Astrocyte (in vitro differentiated cells and primary cell): ENCODE measurements at regions not wholly inside any gene's neighbourhood (a gene's known extent, or its start where the extent isn't known, plus 50 kb on each side); places are given as distances from the start of the nearest gene placed in this dataset.
"Not testable (repeated sequence)": the region's sequence is repeated elsewhere in the genome, so short reads cannot be mapped to it uniquely, and the experiment has no call there.

Experiments used
- DNase-seq: peaks from one replicate; pipeline ENCODE4 v3.0.0-alpha.2; 2010; ENCODE audit warnings: low read depth
- FAIRE-seq: peaks from 2 replicates; lab custom pipeline; 2011; peaks lifted over from hg19 to GRCh38; lab: Jason Lieb, UNC
- H2AFZ ChIP-seq: 2 replicates; pipeline ENCODE4 v1.6.0; 2012; ENCODE audit warnings: low read depth, low read length, inconsistent platforms
- H3K27ac ChIP-seq: 2 replicates; pipeline ENCODE4 v1.5.1; 2011; ENCODE audit warnings: low read depth, low read length, inconsistent platforms
- H3K27me3 ChIP-seq: 2 replicates; pipeline ENCODE4 v1.6.0; 2011; ENCODE audit warnings: low read length, inconsistent platforms; ENCODE audit not compliant: insufficient read depth
- H3K36me3 ChIP-seq: 2 replicates; pipeline ENCODE4 v1.5.1; 2011; ENCODE audit warnings: low read length, inconsistent platforms; ENCODE audit not compliant: insufficient read depth
- H3K4me1 ChIP-seq: 2 replicates; pipeline ENCODE4 v1.5.1; 2011; ENCODE audit warnings: low read length, inconsistent platforms; ENCODE audit not compliant: insufficient read depth
- H3K4me2 ChIP-seq: 2 replicates; pipeline ENCODE4 v1.6.0; 2012; ENCODE audit warnings: low read length, inconsistent platforms
- H3K4me3 ChIP-seq: 2 replicates; pipeline ENCODE4 v1.5.1; 2011; ENCODE audit warnings: low read depth, mild to moderate bottlenecking, low read length, inconsistent platforms; ENCODE audit not compliant: insufficient read depth
- H3K79me2 ChIP-seq: 2 replicates; pipeline ENCODE4 v1.6.0; 2012; ENCODE audit warnings: mild to moderate bottlenecking, low read length, inconsistent platforms; ENCODE audit not compliant: insufficient read depth
- H3K9ac ChIP-seq: 2 replicates; pipeline ENCODE4 v1.6.0; 2012; ENCODE audit warnings: mild to moderate bottlenecking, low read length, inconsistent platforms
- H3K9me3 ChIP-seq: 2 replicates; pipeline ENCODE4 v1.5.1; 2012; ENCODE audit warnings: low read depth, mild to moderate bottlenecking, low read length, inconsistent platforms; ENCODE audit not compliant: insufficient read depth
- H4K20me1 ChIP-seq: 2 replicates; pipeline ENCODE4 v1.6.0; 2012; ENCODE audit warnings: low read length, inconsistent platforms; ENCODE audit not compliant: insufficient read depth
- H3K27ac Mint-ChIP-seq: one replicate; pipeline ENCODE4 v1.8.0; 2021; ENCODE audit warnings: mild to moderate bottlenecking, mixed read lengths; ENCODE audit not compliant: unreplicated experiment
- H3K27me3 Mint-ChIP-seq: one replicate; pipeline ENCODE4 v1.8.0; 2021; ENCODE audit warnings: low read depth, mixed read lengths; ENCODE audit not compliant: unreplicated experiment
- H3K36me3 Mint-ChIP-seq: one replicate; pipeline ENCODE4 v1.8.0; 2021; ENCODE audit warnings: low read depth, mixed read lengths; ENCODE audit not compliant: unreplicated experiment
- H3K4me1 Mint-ChIP-seq: one replicate; pipeline ENCODE4 v1.8.0; 2021; ENCODE audit warnings: low read depth, mixed read lengths; ENCODE audit not compliant: unreplicated experiment
- H3K4me3 Mint-ChIP-seq: one replicate; pipeline ENCODE4 v1.8.0; 2021; ENCODE audit warnings: mild to moderate bottlenecking, moderate library complexity, mixed read lengths; ENCODE audit not compliant: unreplicated experiment
- H3K9me3 Mint-ChIP-seq: one replicate; pipeline ENCODE4 v1.8.0; 2021; ENCODE audit warnings: mild to moderate bottlenecking, mixed read lengths; ENCODE audit not compliant: unreplicated experiment
- CTCF ChIP-seq: IDR thresholded peaks from 2 replicates; pipeline ENCODE4 v1.5.1; 2011; ENCODE audit warnings: low read depth, mild to moderate bottlenecking, inconsistent platforms, low read length, moderate library complexity; ENCODE audit not compliant: insufficient read depth
- EZH2 ChIP-seq: IDR thresholded peaks from 2 replicates; pipeline ENCODE4 v1.6.1; 2012; ENCODE audit warnings: mild to moderate bottlenecking, low read length, inconsistent platforms; ENCODE audit not compliant: insufficient read depth

GRCh38 chr2:228432116-228432515 is 250.6 kb upstream of the SPHKAP start:
- no peak for DNase-seq
- Histone ChIP-seq H3K79me2 (no peaks in the 10 kb centered on the region), H3K4me1 (no peaks in the 10 kb centered on the region), H3K9me3 (peaks cover 2% of the 10 kb centered on the region), H3K4me3 (no peak overlapping the region), H3K27ac (no peak overlapping the region), H2AFZ (no peak overlapping the region), H3K36me3 (no peaks in the 10 kb centered on the region), H3K27me3 (no peaks in the 10 kb centered on the region), H4K20me1 (no peaks in the 10 kb centered on the region), H3K4me2 (no peak overlapping the region), H3K9ac (no peak overlapping the region)
- FAIRE-seq: no peak
- H3K27ac Mint-ChIP-seq: no peak overlapping the region
- no peak overlapping the region for H3K4me3 Mint-ChIP-seq
- H3K27me3 Mint-ChIP-seq: no peaks in the 10 kb centered on the region
- H3K4me1 Mint-ChIP-seq: no peaks in the 10 kb centered on the region
- peaks cover 8% of the 10 kb centered on the region for H3K9me3 Mint-ChIP-seq
- TF ChIP-seq CTCF (no peak), EZH2 (no peak)
- H3K36me3 Mint-ChIP-seq: no peaks in the 10 kb centered on the region

- Histone ChIP-seq H3K4me1 (no peaks in the 10 kb centered on the region), H3K36me3 (no peaks in the 10 kb centered on the region), H3K9ac (no peak overlapping the region), H2AFZ (no peak overlapping the region), H3K79me2 (no peaks in the 10 kb centered on the region), H4K20me1 (no peaks in the 10 kb centered on the region), H3K4me3 (no peak overlapping the region), H3K27ac (no peak overlapping the region), H3K4me2 (no peak overlapping the region), H3K27me3 (no peaks in the 10 kb centered on the region), H3K9me3 (peaks cover 5% of the 10 kb centered on the region)
- TF ChIP-seq CTCF: no peak
- no peak for FAIRE-seq
- Mint-ChIP-seq H3K4me1 (no peaks in the 10 kb centered on the region), H3K27me3 (no peaks in the 10 kb centered on the region), H3K9me3 (peaks cover 8% of the 10 kb centered on the region), H3K36me3 (no peaks in the 10 kb centered on the region), H3K4me3 (no peak overlapping the region), H3K27ac (no peak overlapping the region)
- DNase-seq: no peak
Observed at GRCh38 chr2:228430986-228431385, 249.5 kb upstream of the SPHKAP start.

GRCh38 chr2:228426502-228427216 is 245.2 kb upstream of the SPHKAP start:
- no peaks in the 10 kb centered on the region for H4K20me1 ChIP-seq
- no peak overlapping the region for H3K4me3 Mint-ChIP-seq
- DNase-seq (no peak), FAIRE-seq (no peak)
- H3K9me3 ChIP-seq: peaks cover 5% of the 10 kb centered on the region
- no peaks in the 10 kb centered on the region for H3K27me3 Mint-ChIP-seq
- peaks cover 2% of the 10 kb centered on the region for H3K36me3 Mint-ChIP-seq
- H3K4me2 ChIP-seq: no peak overlapping the region
- no peak overlapping the region for H3K27ac ChIP-seq
- H3K9ac ChIP-seq: no peak overlapping the region
- H3K9me3 Mint-ChIP-seq: peaks cover 8% of the 10 kb centered on the region
- no peak overlapping the region for H3K4me3 ChIP-seq
- no peak overlapping the region for H2AFZ ChIP-seq
- no peaks in the 10 kb centered on the region for H3K79me2 ChIP-seq
- no peaks in the 10 kb centered on the region for H3K36me3 ChIP-seq
- no peaks in the 10 kb centered on the region for H3K4me1 ChIP-seq
- TF ChIP-seq EZH2 (no peak), CTCF (no peak)
- no peaks in the 10 kb centered on the region for H3K27me3 ChIP-seq
- H3K27ac Mint-ChIP-seq: no peak overlapping the region
- H3K4me1 Mint-ChIP-seq: no peaks in the 10 kb centered on the region

- H3K9me3 Mint-ChIP-seq, H3K9me3 ChIP-seq, H3K4me1 Mint-ChIP-seq, H3K27me3 ChIP-seq, H3K79me2 ChIP-seq, H3K4me3 ChIP-seq, H3K27ac ChIP-seq, FAIRE-seq, H3K4me1 ChIP-seq, H3K27me3 Mint-ChIP-seq, DNase-seq, H3K4me3 Mint-ChIP-seq, H4K20me1 ChIP-seq, H3K27ac Mint-ChIP-seq, H3K36me3 Mint-ChIP-seq, H3K36me3 ChIP-seq, H3K9ac ChIP-seq, H2AFZ ChIP-seq, H3K4me2 ChIP-seq: not testable (repeated sequence)
Observed at GRCh38 chr2:228425411-228426060, 244.0 kb upstream of the SPHKAP start.
